ENCODE measurements at regions not wholly inside any gene's neighbourhood (a gene's known extent, or its start where the extent isn't known, plus 50 kb on each side); places are given as distances from the start of the nearest gene placed in this dataset.
A peak's percentile ranks its signal among the peaks of the same experiment; 100 is the strongest.

DNA sequence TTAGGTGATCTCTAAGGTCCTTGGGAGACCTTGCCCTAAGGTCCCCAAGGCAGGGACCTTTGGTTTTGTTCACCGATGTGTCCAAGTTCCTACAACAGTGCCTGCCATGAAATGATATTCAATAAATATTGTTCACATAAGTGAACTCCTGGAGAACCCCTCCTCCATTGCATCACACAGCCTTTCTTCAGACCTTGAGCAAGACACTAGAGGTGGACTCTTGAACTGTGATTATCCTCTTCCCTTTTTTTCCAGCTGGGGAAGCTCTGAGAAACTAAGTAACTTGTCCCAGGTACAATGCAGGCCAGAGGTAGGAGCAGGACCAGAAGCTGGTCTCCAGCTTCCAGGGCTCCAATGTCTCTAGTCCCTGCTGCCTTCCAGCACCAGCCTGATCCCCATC lies 76.6 kb upstream of the LMO1 start:
- no peak overlapping the region for H3K4me3 ChIP-seq (ENCODE audit: low read depth, low read length)
- DNase-seq (ENCODE audit: low read depth): no peak
- no peak for TF ChIP-seq CTCF (conservative IDR thresholded peaks at IDR 0.05; ENCODE audit: low read depth, low read length)

DNA sequence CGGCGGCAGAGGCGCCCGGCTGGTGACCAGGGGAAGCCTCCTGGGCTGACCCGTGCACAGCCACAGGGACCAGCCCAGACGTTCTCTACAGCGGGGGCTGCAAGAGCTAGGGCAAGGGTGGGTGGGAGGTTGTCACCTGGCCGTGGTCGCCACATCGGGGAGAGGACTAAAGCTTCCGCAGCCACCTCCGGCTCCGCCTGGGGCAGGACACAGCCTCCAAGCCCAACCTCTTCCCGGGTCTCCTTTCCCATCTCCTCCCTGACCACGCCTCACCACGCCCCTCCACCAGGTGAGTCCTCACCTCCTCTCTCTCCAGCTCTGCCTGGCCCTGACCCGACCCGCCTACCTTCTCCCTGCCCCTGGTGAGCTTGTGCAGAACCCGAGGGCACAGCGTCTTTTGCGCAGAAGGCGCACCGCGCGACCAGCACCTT lies 75.9 kb upstream of the LMO1 start:
- DNase-seq (ENCODE audit: low read depth): no peak

DNA sequence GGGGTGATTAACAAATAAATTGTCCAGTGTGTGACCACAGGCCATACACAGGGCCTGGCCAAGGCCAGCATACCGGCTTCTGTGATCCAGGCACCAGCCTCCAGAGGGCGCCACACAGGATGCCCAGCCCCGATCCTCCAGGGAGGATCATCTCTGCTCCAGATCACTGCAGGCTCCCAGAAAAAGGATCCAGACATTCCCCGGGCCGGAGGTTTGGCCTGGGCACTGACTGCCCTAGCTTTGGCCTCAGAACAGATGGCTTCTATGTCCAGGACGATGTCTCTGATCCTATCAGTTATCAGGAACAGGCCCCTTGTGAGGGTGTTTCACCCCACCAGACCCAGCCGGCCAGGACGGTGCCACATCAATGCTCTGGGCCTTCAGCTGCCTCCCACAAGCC lies 74.5 kb upstream of the LMO1 start:
- DNase-seq (ENCODE audit: low read depth): peak; percentile 54
- TF ChIP-seq CTCF (conservative IDR thresholded peaks at IDR 0.05; ENCODE audit: low read depth, low read length): peak; percentile 85
- no peak overlapping the region for H3K4me3 ChIP-seq (ENCODE audit: low read depth, low read length)

More for the DNA sequence above, 75.9 kb upstream of the LMO1 start:
- no peak overlapping the region for H3K4me3 ChIP-seq (ENCODE audit: low read depth, low read length)
- TF ChIP-seq CTCF (conservative IDR thresholded peaks at IDR 0.05; ENCODE audit: low read depth, low read length): no peak

GRCh38 chr11:8337130-8337795 lies 73.6 kb upstream of the LMO1 start:
- DNase-seq (ENCODE audit: low read depth): no peak
- no peak for TF ChIP-seq CTCF (conservative IDR thresholded peaks at IDR 0.05; ENCODE audit: low read depth, low read length)
- no peak overlapping the region for H3K4me3 ChIP-seq (ENCODE audit: low read depth, low read length)

- no peak overlapping the region for H3K4me3 ChIP-seq (ENCODE audit: low read depth, low read length)
- TF ChIP-seq CTCF (conservative IDR thresholded peaks at IDR 0.05; ENCODE audit: low read depth, low read length): no peak
- no peak for DNase-seq (ENCODE audit: low read depth)
Observed at GRCh38 chr11:8336356-8337129, 72.9 kb upstream of the LMO1 start.

GRCh38 chr11:8335683-8336082 lies 72.0 kb upstream of the LMO1 start:
- H3K4me3 ChIP-seq (ENCODE audit: low read depth, low read length): no peak overlapping the region
- DNase-seq (ENCODE audit: low read depth): peak; percentile 55
- TF ChIP-seq CTCF (conservative IDR thresholded peaks at IDR 0.05; ENCODE audit: low read depth, low read length): no peak
